ENCODE measurements at regions not wholly inside any gene's neighbourhood (a gene's known extent, or its start where the extent isn't known, plus 50 kb on each side); places are given as distances from the start of the nearest gene placed in this dataset.

DNA sequence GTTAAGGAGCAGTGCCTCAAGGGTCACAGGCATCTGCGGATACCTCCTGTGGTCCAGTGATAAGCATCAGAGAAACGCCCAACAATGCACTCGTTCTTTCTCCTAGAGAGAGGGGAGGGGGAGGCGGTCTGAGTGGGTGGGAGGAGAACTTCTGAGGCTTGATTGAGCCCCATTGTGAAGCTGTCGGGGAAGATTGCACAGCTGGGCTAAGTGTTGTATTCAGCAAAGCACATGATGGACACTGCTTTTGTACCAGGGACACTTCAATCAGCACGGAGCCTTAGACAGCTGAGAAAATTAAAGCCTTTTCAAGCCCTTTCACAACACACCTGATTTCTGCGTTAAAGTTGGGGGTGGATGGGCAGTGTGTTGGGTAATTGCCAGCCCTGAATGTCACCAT, 230.3 kb upstream of the GHITM start:
- H3K27me3 ChIP-seq (replicated peaks in 1 of 4; ENCODE audit: control insufficient read depth in 3 of 4, extremely low read depth in 1 of 4, insufficient read depth in 3 of 4, low read length in 3 of 4) = no peaks in the 10 kb centered on the region
- H3K56ac ChIP-seq (replicated peaks; ENCODE audit: insufficient read length, low read depth, low read length) = no peak overlapping the region
- no peak for DNase-seq (ENCODE audit: low read depth in 1 of 2, low spot score in 2 of 2)
- H3K27ac ChIP-seq (ENCODE audit: low read depth, low read length) = no peak overlapping the region
- H3K23me2 ChIP-seq (ENCODE audit: low read depth, low read length) = no peaks in the 10 kb centered on the region
- H2BK5ac ChIP-seq (ENCODE audit: low read depth, low read length) = no peak overlapping the region
- H3K14ac ChIP-seq (ENCODE audit: insufficient read length) = no peak overlapping the region
- no peak overlapping the region for H3K4me2 ChIP-seq (ENCODE audit: insufficient read depth in 1 of 2, low read depth in 2 of 2, low read length in 2 of 2)
- 90% methylated on average over 7 of the region's 7 CpGs; no CpG with 5 or more reads in 1 of the 2 experiments for WGBS, 2 experiments (ENCODE audit: extremely low coverage in 1 of 2, insufficient coverage in 1 of 2, insufficient read length in 1 of 2, insufficient replicate concordance in 2 of 2, low coverage in 1 of 2, low lambda C conversion rate in 2 of 2, missing lambda C conversion rate in 1 of 2)
- no peak overlapping the region for H2BK15ac ChIP-seq (ENCODE audit: low read length)
- H2AFZ ChIP-seq (ENCODE audit: low read length) = no peak overlapping the region
- no peak overlapping the region for H2BK20ac ChIP-seq (ENCODE audit: low read length)
- H3K9ac ChIP-seq (replicated peaks in 1 of 4; ENCODE audit: extremely low read depth in 1 of 4, low read depth in 3 of 4, low read length in 3 of 4) = no peak overlapping the region
- no peaks in the 10 kb centered on the region for H3K79me2 ChIP-seq (ENCODE audit: control insufficient read depth in 1 of 2, insufficient read depth in 2 of 2, low read length in 2 of 2)
- no peak overlapping the region for H3K4ac ChIP-seq (replicated peaks; ENCODE audit: insufficient read length, low read depth, low read length)
- POLR2A ChIA-PET (ENCODE audit: partially characterized antibody) = no interaction called here
- no peak overlapping the region for H4K91ac ChIP-seq (replicated peaks; ENCODE audit: insufficient read length, low read length)
- TF ChIP-seq, protein P1, sequence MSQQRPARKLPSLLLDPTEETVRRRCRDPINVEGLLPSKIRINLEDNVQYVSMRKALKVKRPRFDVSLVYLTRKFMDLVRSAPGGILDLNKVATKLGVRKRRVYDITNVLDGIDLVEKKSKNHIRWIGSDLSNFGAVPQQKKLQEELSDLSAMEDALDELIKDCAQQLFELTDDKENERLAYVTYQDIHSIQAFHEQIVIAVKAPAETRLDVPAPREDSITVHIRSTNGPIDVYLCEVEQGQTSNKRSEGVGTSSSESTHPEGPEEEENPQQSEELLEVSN (IDR thresholded peaks at IDR 0.05) = no peak
- TF ChIP-seq SP1 (IDR thresholded peaks at IDR 0.05; ENCODE audit: low read depth, low read length) (no peak), NANOG (IDR thresholded peaks at IDR 0.05; ENCODE audit: insufficient read depth, low read depth, low read length, poor library complexity, severe bottlenecking) (no peak), KDM1A (IDR thresholded peaks at IDR 0.05; ENCODE audit: borderline replicate concordance, low read length) (no peak), TAF1 (IDR thresholded peaks at IDR 0.05; ENCODE audit: low read depth, low read length) (no peak), SP4 (IDR thresholded peaks at IDR 0.05; ENCODE audit: low read length) (no peak), KDM5A (IDR thresholded peaks at IDR 0.05; ENCODE audit: low read length) (no peak), NRF1 (IDR thresholded peaks at IDR 0.05; ENCODE audit: low read depth, low read length) (no peak), RNF2 (IDR thresholded peaks at IDR 0.05; ENCODE audit: borderline replicate concordance, low read depth, low read length, missing control alignments, poor library complexity, severe bottlenecking) (no peak), YY1 (IDR thresholded peaks at IDR 0.05; ENCODE audit: low read depth, low read length) (no peak), SIX5 (IDR thresholded peaks at IDR 0.05; ENCODE audit: low read depth, low read length) (no peak)
- TF ChIP-seq, protein P2, sequence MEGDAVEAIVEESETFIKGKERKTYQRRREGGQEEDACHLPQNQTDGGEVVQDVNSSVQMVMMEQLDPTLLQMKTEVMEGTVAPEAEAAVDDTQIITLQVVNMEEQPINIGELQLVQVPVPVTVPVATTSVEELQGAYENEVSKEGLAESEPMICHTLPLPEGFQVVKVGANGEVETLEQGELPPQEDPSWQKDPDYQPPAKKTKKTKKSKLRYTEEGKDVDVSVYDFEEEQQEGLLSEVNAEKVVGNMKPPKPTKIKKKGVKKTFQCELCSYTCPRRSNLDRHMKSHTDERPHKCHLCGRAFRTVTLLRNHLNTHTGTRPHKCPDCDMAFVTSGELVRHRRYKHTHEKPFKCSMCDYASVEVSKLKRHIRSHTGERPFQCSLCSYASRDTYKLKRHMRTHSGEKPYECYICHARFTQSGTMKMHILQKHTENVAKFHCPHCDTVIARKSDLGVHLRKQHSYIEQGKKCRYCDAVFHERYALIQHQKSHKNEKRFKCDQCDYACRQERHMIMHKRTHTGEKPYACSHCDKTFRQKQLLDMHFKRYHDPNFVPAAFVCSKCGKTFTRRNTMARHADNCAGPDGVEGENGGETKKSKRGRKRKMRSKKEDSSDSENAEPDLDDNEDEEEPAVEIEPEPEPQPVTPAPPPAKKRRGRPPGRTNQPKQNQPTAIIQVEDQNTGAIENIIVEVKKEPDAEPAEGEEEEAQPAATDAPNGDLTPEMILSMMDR (IDR thresholded peaks at IDR 0.05; ENCODE audit: control extremely low read depth in 1 of 3, insufficient read depth in 1 of 3, low read depth in 1 of 3, low read length in 3 of 3) = no peak
- no peaks in the 10 kb centered on the region; a peak in 1 of 8 replicates for H3K36me3 ChIP-seq (ENCODE audit: control insufficient read depth in 2 of 4, insufficient read depth in 4 of 4, low read length in 3 of 4)
- no peak overlapping the region for H3K4me3 ChIP-seq (ENCODE audit: extremely low read depth in 1 of 4, insufficient read depth in 2 of 4, low read depth in 3 of 4, low read length in 4 of 4)
- no peaks in the 10 kb centered on the region for H3K79me1 ChIP-seq (ENCODE audit: low read depth, low read length)
- H2BK120ac ChIP-seq (replicated peaks; ENCODE audit: low read depth, low read length) = no peak overlapping the region
- no peak overlapping the region for H3K23ac ChIP-seq (ENCODE audit: insufficient read length)
- no peaks in the 10 kb centered on the region for H4K20me1 ChIP-seq (replicated peaks in 1 of 2; ENCODE audit: control insufficient read depth in 1 of 2, insufficient read depth in 2 of 2, low read length in 2 of 2)
- H4K5ac ChIP-seq (ENCODE audit: insufficient read length, low read depth, low read length) = no peak overlapping the region
- FAIRE-seq = no peak
- no peaks in the 10 kb centered on the region for H3K9me3 ChIP-seq (ENCODE audit: insufficient read depth in 2 of 2, low read depth in 1 of 2, low read length in 1 of 2)
- no peak overlapping the region for H2BK12ac ChIP-seq (ENCODE audit: low read depth, low read length)
- H2AK5ac ChIP-seq (ENCODE audit: low read depth, low read length) = no peak overlapping the region
- no peaks in the 10 kb centered on the region for H3K4me1 ChIP-seq (replicated peaks in 1 of 4; ENCODE audit: control insufficient read depth in 3 of 4, insufficient read depth in 4 of 4, low read length in 3 of 4)
- CTCF ChIA-PET (ENCODE audit: partially characterized antibody) = interaction anchor here (0.6 to 2.2 kb wide), 3 partner anchors 11 to 482 kb away, joined by 3 to 7 read pairs (median 5); no protein-coding TSS in a partner anchor
- H4K8ac ChIP-seq (ENCODE audit: extremely low read depth, insufficient read depth, low read length) = no peak overlapping the region
- no peak overlapping the region for H3K18ac ChIP-seq (ENCODE audit: extremely low read depth, low read length)
